GM18520 (cell line): ENCODE measurements at regions not wholly inside any gene's neighbourhood (a gene's known extent, or its start where the extent isn't known, plus 50 kb on each side); places are given as distances from the start of the nearest gene placed in this dataset.

Experiments
- ATAC-seq: cut with Tn5 transposase; IDR thresholded peaks from one replicate; pipeline ENCODE4 v1.9.1; 2021; ENCODE audit not compliant: unreplicated experiment

DNA sequence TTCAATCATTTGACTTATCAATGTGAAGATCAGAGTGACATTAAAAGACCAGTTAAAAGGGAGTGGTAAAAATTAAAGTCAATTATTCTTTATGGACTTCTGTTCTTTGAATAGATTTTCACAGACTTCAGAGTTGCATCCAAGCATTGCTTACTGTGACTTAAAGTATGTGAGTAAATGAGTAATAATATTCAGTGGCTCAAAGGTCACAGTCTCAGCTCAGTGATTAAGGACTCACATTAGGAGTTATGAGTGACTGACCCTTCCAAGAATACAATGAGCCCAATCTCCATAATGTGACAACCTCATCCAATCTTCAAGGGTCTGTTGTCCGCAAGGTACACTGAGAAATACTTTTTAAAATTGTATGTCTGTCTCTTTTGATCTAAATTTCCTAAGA is 811.2 kb downstream of the BRINP1 start:
- ATAC-seq = no peak

DNA sequence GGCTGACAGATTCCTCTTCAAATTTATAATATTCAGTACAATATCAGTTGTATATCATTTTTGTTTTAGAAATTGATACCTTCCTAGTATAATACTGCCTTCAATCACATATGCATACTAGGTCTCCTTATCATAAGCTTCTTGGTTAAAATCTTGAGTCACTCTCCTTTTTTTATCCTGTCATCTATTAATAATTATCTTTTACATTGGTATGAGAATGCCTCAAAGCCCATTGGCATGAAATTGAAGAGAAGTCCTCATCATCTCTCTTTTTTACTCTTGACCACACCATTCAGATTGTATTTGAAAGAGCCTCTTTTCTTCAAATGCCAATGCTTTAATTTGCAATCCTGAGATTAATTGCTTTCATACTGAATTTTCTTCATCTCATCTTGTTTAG is 810.3 kb downstream of the BRINP1 start:
- ATAC-seq = no peak

DNA sequence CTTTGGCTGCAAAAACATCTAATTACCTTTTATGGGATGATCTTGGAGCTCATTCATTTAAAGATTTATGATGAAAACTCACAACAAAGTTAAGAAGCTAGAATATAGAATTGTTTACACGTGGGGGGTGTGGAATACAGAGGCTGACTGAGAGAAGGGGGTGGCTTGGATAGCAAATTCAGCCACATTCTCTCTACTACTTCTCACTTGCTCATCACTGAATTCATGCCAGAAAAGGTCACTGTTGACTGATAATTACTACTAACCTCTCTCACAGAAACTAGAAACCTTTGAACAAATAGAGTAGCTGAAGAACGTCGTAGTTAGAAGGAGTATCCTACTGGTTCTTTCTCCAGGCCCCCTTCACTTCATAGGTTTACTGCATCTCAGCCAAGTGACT is 808.2 kb downstream of the BRINP1 start:
- no peak for ATAC-seq

DNA sequence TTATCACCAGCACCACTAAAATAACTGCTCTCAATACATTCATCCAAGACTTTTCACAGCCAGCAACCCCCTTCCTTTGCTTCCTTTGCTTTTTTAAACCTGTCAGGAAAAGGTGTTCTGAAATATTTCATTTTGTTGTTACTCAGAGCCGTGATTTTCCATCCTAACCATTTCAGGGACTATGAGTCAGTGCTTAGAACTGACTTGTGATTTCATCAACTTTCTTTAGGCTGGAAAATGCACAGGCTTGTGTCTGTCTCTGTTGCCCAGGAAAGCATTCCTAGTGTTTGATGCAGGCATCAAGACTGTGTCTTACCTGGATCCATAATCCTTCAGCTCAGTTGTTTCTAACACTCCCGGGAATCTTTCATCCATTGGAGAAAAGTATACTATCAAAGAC is 805.6 kb downstream of the BRINP1 start:
- ATAC-seq = no peak

DNA sequence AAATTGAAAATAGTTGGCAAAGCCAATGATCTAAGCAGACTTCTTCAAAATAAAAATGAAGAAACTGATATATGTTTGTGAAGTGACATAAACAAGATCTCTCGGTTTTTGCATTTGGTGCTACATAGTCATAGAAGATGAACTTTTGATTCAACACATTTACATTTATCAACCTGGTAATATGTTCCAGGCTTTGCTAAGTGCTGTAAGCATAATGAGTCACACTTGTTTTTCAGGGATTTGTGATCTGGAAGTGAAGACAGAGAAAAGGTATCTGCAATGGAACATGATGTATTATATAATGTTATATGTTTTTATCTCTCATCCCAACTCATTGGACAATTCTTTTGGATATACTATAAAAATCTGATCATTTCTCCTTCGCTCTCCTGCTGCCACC is 801.4 kb downstream of the BRINP1 start:
- ATAC-seq = no peak

DNA sequence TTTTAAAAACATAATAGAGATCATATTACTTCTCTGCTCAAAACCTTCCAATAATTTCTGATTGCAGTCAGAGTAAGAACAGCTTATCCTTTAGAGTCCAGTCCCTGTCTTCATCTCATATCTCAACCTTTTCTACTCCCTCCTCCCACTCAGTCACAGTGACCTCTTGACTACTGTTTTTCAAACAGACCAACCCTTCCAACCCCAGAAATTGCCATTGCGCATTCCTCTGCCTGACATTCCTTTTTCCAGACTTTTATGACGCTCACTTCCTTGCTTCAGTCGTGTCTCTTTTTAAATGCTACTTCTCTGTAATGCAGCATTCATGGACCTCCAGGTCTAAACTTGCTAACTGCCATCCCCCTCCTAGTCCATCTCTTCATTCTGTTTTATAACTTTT is 800.5 kb downstream of the BRINP1 start:
- no peak for ATAC-seq

DNA sequence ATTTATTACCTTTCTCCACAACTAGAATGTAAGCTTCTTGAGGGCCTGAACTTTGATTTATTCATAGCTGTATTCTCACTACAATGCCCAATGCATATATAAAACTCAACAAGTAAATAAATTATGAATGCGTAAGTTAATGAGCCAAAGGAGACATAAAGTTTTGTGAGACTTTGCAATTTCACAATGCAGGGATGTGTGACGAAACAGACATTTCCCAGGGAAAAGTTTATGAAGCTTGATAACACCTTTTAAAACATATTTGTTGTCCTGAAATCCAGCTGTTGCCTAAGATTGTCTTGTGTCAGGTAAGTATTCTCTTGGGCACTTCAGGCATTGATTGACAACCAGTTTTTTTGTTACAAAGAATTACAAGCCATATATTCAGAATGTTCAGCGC is 800.1 kb downstream of the BRINP1 start:
- no peak for ATAC-seq

DNA sequence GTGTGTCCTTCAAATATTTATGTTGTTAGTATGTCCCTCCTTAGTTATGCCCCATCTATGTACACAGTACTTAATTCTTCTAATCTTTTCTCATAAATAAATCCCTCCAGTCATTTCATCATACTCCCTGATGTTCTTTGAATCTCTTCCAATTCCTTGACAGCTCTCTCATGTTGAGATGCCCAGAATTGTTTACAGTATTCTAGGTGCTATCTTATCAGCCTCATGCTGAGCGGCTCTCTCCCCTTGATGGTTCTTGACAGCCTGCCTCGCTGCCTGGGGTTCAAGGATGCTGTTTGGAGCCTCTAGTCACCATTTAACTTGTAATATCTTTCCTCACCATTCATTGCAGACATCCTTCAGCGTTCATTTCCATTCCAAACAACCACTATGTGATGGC is 799.2 kb downstream of the BRINP1 start:
- ATAC-seq = no peak

DNA sequence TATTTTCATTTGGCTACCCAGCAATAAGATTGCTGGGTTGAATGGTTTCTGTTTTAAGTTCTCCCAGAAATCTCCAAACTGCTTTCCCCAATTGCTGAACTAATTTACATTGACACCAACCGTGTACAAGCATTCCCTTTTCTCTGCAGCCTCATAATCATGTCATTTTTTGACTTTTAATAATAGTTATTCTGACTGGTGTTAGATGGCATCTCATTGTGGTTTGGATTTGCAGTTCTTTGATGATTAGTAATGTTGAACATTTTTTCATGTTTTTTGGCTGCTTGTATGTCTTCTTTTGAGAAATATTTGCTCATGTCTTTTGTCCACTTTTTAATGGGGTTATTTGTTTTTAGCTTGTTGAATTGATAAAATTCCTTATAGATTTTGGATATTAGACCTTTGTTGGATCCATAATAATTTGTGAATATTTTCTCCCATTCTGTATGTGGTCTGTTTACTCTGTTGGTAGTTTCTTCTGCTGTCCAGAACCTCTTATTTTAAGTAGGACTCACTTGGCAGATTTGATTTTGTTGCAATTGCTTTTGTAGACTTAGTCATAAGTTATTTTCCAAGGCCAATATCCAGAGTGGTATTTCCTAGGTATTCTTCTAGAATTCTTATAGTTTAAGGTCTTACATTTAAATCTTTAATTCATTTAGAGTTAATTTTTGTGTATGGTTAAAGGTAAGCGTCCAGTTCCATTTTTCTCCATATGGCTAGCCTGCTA is 793.7 kb downstream of the BRINP1 start:
- ATAC-seq = no peak

DNA sequence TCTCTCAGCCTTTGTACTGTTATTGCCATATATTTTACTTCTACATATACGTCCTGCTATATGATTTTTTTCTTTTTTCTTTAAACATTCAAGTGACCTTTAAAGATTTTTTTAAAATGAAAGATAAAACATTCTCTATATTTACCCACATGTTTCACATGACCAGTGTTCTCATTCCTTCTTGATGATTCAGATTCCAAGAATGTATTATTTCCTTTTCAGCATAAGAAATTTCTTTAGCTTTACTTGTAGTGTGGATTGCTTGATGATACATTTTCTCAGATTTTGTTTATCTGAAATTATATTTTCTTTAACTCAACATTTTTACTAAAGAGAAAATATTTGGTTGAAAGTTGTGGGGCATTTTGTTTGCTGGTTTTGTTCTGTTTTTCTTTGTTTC is 792.1 kb downstream of the BRINP1 start:
- no peak for ATAC-seq

DNA sequence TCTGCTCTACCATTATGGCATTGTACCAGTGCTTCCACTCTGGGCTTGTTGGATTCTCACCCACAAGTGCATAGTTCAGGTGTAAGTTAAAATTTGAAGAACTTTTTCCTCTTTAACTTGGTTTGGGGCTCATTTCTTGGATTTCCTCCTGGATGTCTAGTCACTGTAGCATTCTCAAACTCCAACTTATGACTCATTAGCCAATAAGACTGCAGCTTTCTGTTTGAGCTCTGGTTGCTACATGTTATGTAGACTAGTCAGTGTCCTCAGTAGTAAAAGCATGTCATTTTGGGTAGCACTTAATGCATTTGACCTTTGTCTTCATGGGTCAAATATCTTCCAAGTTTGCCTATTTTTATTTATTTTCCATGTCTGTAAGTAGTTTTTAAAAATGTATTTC is 790.8 kb downstream of the BRINP1 start:
- no peak for ATAC-seq

DNA sequence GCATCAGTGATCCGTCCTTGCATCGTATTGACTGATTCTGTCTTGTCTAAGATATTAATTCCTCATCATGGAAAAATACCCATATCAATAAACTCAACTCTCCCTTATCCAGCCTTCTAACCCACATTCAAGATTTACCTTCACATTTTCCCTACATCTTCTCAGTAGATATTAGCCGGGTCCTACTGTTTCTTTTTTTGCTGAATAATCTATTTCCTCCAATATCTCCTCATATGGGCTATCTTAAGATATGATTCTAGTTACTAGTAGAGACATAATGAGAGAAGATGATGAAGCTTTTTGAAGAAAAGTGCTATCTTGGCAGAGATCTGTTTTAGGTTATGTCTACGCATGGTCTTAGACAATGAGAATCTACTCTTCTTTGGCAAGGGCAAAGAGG is 785.8 kb downstream of the BRINP1 start:
- ATAC-seq = no peak

DNA sequence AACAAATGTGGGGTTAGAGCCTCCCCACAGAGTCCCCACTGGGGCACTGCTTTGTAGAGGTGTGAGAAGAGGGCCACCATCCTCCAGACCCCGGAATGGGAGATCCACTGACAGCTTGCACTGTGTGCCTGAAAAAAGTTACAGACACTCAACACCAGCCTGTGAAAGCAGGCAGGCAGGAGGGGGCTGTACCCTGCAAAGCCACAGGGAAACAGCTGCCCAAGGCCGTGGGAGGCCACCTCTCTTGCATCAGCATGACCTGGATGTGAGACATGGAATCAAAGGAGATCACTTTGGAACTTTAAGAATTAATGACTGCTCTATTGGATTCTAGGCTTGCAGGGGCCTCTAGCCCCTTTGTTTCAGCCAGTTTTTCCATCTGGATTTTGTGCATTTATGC is 782.3 kb downstream of the BRINP1 start:
- no peak for ATAC-seq

DNA sequence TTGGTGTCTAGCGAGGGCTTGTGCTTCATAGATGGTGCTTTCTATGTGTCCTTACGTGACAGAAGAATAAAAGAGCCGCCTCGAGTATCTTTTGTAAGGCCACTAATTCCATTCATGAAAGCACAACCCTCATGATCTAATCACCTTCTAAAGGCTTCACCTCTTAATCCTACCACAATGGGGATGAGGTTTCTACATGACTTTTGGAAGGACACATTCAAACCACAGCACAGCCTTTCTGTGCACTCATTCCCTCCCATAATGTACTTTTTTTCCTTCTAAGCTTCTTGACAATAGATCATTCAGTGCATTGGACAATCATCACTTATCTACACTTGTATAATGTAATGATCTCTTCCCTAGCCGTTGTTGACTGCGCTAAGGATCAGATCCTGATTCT is 774.8 kb downstream of the BRINP1 start:
- ATAC-seq = no peak

DNA sequence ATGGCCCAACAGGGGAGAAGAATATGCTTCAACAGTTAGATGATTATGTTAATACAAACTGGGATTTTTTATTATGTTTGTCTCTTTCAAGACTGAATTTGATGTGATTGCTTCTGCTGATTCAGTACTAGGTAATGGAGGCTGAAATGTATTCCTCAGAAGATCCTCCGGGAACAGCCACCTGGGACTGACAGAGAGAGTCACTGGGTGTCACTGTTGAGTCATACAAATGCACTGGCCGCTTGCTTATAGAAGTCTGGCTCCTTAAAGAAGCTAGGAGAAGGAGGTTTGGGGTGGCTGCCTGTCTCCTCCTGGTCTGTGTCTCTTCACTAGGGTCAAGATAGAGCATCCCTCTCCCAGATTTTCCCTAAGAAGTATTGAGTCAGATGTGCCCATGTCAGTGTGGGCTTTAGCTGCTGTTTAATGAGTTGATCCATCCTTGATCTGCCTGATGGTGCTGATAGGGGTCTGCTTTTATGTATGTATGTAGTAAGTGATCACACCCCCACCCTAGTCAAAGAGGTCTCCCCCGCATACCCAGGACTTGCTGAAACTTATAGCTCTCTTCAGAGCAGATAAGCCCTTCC is 773.4 kb downstream of the BRINP1 start:
- no peak for ATAC-seq

DNA sequence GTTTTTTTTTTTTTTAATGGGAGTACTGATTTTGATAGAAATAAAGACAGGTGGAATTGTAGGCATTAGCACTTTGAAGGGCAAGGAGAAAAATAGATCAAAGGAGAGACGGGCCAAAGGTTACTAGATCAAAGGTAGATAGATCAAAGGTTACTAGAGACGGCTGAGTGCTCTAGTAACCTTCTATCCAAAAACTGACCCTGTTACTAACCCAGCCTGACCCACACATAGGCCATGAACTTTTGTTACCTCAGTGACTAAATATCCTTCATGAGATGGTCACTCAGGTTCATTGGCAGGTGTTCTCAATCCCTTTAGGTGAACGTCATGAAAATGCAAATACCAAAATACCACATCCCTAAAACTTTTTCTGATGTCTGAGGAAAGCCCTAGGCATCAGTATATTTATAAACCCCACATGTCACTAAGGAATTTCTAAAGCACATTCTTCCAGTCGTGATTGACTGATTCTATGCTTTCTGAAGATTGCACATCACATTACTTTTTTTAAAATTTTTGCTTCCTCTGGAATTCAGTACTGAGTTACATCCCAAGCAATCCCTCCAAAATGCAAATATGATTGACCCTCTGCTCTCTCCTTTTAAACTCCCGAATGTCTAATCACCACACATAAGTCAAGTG is 772.7 kb downstream of the BRINP1 start:
- no peak for ATAC-seq

DNA sequence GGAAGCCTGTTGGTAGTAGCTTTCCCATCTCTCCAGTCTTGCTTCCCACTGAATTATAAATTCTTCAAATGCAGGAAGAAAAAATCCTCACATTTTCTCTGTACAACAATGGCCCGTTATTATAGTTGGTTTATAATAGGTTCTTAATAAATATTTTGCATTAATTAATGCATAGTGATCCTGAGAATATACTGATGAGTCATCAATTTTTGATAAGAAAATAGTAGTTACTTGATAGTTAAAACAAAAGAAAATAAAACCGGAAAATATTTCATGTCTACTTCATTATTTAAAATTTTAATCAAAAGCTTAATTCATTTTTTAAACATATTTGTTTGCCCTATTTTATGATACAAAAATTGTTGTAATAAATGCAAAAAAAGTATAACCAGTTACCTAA is 762.6 kb downstream of the BRINP1 start:
- no peak for ATAC-seq

DNA sequence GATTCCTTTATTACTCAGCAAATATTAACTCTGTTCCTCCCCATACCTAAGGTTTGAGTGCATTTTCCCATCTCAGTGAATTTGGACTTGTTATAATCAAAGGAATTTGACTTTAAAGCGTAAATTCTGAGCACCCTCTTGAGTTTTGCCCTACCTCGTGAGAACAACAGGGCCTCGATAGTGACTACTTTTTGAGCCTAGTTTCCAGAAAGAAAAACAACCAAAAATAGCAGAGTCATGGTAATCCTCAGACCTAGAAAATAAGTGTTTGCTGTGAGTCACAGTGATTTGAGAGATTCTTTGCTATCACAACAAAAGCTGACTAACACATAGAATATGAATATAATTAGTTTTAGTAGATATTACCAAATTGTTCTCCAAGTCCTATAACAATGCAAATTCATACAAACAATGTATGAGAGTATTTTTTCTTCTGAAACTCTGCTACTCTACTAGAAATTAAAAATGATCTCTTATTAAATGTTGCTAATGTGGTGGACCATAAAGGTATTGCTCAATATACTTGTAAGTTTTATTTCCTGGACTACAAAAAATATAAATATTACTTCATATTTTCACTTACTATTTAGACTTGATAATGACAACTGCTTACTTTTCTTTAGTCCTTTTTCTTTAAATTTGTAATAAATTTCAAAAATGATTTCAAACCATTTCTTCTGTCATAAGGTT is 759.7 kb downstream of the BRINP1 start:
- no peak for ATAC-seq

DNA sequence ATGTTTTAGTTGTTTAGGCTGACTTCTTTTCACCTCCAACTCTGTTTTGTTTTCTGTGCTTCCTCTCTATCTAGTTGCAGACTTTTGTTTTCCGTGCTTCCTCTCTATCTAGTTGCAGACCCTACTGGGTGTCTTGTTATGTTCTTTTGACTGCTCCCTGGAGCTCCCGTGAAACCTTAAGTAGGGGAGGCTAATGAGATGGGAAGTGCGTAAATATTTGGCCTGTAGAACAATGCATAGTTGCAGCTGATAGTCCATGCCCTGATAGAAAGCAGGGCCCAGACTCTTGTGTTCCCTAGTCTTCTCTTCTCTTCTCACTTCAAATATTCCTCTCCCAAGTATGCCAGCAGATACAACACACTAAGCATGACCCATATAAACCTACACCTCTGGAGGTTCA is 757.0 kb downstream of the BRINP1 start:
- ATAC-seq = no peak

DNA sequence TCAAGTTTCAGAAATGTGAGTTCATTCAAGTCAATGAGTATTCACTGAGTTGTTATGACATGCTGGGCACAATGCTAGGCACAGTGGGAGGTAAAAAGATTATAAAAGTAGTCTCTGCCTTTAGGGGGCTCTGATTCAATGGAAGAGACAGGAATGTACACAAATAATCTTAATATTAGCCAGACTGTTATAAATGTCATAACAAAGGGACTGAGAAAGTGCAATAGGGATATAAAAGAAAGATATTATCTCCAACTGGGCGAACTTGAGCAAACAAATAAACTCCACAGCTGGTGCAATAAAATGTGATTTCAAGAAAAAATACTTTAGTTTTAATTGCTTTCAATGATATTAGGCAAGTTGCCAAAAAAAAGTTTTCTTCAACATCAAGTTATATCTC is 755.2 kb downstream of the BRINP1 start:
- no peak for ATAC-seq

DNA sequence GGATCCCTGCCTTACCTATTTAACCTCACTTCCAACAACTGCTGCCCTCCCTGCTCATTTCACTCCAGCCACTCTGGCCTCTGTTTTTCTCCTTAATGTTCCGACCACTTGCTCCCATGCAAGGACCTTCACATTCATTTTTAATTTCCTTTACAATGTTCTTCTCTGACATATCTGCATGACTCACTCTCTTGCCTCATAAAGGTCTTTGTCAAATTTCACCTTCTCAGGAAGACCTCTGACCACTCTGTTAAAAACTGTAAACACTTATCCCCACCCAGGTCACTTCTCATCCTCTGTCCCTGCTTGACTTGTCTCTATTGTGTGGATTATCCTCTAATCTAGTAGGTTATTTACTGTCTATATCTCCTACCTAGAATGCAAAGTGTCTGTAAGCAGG is 751.2 kb downstream of the BRINP1 start:
- ATAC-seq = no peak

DNA sequence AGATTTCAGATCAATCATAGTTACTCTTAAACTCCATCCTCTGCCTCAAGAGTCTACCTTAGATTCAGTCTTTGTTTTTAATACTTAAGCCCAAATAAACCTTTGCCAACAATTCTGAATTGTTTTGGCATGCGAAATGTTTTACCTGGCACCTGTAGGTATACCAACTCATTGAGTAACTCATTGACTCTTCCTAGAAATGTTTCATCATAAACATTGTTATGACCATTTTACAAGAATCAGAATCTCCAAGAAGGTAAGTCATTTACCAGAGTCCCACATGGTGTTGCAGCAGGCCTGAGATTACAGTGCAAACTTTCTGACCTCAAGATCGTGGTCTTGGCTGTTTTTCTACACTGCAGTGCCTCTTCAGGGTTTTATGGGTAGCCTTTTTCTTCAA is 750.4 kb downstream of the BRINP1 start:
- ATAC-seq = no peak
